HK-2 (cell line): ENCODE measurements at regions not wholly inside any gene's neighbourhood (a gene's known extent, or its start where the extent isn't known, plus 50 kb on each side); places are given as distances from the start of the nearest gene placed in this dataset.

Experiments
- DNase-seq: peaks from one replicate; pipeline ENCODE4 v3.0.0-alpha.2; 2018; ENCODE audit not compliant: unreplicated experiment

DNA sequence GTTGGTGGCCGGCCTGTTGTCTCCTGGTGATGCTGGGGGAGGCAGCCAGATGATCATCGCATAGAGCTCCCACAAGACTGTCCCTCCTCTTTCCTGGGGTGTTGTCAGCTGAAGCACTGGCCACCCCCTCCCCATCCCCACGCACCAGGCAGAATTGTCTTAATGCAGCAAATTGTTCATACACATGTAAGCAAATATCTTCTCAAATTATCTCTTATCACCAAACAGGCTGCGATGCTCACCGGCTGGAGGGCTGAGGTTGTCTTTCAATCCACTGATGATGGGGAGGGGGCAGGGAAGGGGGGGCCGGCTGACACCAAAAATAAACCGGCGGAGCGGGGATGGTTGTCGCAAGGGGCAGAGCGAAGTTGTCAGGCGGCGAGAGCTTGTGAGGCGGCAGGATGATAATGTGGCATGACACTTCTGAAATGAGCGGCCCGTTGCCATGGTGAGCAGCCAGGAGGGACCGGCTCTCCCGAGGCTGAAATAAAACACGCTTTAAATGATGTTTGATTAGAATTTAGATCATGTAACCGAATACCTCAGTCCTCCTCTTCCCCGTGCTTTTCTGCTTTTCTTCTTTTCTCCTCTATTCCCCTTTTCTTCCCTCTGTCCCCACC lies 59.8 kb downstream of the MRM1 start:
- no peak for DNase-seq

DNA sequence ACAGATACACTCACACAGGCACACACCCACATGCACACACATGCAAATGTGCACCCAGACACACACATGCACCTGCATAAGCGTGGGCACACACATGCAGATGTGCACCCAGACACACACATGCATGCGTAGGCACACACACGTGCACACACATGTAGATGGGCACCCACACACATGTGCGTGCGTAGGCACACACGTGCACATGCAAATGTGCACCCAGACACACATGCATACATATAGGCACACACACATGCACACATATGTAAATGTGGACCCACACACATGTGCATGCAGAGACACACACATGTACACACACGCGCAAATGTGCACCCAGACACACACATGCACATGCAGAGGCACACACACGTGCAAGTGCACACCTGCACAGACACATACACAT lies 60.3 kb downstream of the MRM1 start:
- no peak for DNase-seq

DNA sequence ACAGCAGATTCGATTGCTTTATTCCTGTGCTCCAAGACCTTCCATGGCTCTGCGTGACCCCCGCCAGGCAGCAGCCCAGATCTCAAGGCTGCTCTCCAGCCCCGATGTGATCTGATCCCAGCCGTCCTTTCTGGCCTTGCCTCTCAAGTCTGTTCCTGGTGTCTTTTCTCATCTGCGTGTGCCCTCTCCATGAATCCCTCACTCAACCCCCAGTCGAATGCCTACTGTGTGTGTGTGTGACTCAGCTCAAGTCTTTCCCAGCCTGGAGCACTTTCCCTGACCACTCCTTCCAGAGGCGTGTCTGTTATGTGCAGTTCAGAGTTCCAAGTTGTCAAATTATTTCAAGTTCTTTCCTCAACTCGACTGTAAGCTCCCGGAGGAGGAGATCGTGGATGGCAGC lies 64.0 kb downstream of the MRM1 start:
- no peak for DNase-seq

DNA sequence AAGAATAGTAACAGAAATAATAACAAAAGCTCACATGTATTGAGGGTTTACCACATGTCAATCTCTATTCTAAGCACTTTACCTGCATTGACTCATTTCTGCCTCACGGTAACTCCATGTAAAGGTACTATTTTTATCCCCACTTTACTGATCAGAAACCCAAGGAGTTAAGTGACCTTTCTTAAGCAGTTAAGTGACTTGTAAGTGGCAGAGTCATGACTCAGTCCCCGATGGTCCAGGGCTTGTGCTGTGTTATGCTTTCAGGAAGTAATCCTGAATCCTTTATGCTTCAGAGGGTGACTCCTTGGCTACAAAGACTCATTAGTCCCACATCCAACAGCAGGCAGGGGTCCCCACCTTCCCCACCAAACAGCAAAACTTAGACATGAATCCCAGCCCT lies 66.5 kb downstream of the MRM1 start:
- DNase-seq = no peak

DNA sequence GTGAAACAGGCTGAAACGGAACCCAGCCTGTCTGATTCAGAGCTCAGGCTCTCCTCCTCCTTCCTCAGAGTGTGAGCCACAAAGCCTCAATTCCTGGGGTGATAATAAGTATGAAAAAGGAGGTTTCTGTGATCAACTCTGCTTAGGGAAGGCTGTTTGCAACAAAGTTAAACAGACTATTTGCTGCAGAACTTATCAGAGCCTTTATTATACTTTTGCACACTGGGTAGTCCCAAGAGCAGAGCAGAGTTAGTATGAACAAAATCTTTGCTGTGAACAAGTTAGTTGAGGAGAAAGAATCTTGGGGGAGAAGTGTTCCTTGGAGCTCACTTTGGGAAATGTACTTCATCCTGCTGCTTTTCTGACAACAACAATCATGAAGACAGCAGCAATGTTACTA lies 67.4 kb downstream of the MRM1 start:
- DNase-seq = no peak

DNA sequence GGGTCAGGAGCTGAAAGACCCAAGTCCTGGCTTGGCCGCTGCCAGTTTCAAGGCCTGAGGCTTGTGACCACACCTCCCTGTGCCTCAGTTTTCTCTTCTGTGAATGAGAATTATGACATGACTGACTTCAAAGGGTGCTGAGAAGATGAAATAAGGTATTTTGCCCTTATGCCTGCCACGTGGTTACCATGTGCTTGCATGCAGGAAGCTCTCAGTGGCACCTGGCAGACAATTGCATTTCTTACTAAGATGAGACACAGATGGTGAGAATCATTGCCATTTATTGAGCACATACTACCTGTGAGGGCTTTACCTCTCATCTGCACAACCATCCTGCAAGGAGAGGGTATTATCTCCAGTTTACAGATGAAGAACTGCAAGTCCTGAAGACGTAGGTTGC lies 69.8 kb downstream of the MRM1 start:
- DNase-seq = no peak

DNA sequence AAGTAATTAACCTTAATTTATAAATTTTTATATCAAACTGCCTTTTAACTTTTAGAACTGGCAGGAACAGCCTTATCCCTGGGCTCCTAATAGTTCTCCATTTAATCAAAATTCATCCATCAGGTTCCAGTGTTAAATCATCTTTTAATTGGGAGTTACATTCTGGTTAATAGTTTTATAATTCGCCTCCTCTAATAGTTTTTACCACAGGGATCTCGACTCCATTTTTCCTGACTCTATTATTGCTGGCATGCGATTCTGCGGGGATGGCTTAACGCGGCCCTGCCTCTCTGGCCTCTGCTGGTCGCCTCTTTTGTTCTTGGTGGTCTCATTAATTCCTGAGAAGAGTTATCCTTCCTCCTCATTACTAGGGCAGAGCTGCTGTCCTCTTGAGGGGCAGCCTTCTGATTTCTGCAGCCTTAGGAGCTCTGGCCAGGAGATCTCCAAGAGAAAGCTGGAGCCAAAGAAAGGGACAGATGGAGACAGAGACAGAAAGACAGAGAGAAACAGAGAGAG lies 71.1 kb downstream of the MRM1 start:
- DNase-seq = no peak

DNA sequence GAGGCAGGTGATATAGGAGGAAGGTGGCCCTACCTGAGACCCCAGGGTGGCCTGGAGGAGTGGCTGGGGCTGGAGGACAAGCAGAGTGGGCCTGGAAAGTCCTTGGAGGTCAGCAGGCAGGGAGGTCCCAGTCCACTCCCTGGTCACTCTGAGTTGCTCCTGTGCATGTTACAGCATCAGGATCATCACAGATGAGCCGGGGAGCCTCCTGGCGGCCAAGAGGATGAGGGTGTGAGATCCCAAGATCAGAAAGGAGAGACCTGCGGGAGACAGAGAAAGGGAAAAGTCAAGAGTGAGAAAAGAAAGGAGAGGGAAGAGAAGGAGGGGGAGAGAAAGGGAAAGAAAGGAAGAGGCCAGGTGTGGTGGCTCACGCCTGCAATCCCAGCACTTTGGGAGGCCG lies 71.7 kb downstream of the MRM1 start:
- no peak for DNase-seq

DNA sequence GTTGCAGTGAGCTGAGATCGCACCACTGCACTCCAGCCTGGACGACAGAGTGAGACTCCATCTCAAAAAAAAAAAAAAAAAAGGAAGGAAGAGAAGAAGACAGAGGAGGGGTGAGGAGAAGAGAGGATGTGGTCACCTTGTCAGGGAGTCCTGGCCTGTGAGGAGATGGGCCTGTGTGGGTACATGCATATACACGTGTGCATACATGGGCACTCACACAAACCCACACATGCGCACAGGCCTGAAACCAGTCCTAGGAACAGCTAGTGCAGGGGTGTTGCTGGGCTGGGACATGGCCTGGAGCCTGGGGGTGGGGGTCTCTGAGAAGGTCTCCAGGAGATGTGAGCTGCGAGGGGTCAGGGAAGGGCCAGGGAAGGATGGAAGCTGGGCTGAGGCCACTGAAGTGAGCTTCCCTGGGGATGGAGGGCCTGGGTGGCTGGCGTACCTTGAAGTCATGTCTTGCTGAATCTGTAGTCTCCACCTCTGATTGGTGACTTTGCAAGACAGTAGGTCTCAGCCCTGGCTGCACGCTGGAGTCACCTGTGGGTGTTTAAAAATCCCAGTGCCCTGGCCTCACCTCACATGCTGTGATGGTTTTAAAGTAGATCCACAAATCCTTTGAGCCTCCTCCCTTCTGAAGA lies 72.4 kb downstream of the MRM1 start:
- DNase-seq = no peak

DNA sequence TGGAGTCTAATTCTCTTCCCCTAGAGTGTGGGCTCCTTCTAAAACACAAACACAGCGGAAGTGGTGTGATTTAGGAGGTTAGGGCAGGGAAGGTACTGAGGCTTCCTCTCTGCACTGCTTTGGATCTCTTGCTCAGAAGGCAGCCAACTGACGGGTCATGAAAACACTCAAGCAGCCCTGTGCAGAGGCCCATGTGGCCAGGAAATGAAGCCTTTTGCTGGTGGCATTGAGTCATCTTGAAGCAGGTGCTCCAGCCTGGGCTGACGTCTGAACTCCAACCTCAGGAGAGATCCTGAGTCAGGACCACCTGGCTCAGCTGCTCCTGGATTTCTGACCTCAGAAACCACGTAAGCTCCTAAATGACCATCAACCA lies 72.9 kb downstream of the MRM1 start:
- no peak for DNase-seq

DNA sequence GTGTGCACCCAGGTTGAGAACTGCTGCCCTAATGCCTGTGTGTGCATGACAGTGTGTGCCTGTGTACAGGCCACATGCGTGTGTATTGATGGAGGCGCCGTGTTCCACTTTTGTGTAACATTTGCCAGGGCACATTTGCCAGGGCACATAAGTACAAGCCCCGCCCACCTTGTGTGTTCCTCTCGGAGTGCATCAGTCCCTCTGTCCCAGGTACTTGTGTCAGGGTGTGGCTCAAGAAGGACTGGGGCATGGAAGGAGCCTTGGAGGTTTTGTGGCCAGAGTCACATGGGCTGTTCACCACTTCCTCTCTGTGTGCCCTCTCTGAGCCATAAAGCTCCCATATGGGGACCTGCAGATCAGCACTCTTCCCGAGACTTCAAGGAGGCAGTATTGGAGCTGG lies 73.9 kb downstream of the MRM1 start:
- DNase-seq = no peak

DNA sequence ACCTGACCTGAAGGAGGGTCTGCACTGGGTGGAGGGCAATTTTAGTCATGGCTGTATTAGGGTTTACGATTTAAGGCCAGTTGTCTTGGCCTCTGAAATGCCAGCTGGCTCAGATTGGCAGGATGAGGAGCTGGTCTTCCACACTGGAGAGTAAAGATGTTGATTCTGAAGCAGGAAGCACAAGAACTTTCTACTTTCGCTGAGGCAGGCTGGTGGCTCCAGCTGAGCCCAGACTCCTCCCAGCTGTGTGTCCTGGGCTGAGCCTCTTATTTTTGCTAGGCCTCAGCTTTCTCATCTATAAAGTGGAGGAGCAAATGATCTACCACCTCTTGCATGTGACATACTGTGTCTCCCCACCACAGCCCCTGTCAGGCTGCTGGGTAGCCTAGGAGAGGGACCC lies 74.4 kb downstream of the MRM1 start:
- no peak for DNase-seq

DNA sequence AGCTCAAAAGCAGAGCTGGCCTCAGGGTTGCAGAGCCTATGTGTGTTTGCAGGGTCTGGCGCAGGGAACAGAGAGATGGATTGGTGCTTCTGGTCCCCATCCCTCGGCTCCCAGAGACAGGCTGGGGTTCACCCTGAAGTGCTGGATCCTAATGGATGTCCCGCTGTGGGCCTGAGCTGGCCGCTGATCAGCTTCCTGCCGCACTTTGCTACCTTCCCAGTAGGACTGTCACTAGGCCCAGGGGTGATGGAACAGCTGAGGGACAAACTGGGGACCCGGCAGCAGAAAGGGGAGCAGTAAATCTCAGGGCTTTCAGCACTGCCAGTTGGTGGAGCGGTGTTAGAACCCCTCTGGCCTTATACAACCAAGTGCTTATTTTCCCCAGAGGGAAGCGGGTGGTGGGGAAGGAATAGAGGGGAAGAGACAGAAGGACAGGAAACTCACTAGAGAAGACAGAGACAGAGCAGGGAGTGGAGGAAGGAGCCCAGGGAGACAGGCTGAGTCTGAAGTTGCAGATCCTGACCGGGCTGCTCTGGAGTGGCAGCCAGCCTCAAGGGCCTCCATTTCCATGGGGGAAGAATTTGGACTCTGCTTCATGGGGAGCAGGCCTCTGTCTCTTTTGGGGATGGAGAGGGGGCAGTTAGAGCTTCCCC lies 78.6 kb downstream of the MRM1 start:
- no peak for DNase-seq

DNA sequence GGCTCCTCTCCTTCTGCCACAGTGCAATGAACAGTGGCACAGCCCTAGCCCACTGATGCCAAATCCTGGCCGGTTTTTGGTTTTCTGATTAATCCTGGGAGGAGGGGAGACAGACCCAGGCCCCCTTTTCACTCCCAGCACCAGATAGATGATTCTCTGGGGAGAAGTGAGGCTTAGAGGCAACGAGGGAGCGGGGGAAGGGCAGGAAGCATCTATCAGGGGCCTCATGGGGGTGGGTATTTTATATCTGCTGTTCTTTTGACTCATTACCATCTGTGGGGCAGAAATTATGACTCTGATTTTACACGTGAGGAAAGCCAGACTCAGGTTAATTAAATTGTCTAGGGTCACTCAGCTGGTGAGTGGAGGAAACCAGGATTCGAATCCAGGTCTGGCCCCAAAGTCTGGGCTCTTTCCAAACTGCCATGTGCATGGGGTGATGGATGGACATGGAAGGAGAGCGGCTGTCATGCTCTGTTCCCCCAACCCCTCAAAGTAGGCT lies 79.4 kb downstream of the MRM1 start:
- DNase-seq = no peak

DNA sequence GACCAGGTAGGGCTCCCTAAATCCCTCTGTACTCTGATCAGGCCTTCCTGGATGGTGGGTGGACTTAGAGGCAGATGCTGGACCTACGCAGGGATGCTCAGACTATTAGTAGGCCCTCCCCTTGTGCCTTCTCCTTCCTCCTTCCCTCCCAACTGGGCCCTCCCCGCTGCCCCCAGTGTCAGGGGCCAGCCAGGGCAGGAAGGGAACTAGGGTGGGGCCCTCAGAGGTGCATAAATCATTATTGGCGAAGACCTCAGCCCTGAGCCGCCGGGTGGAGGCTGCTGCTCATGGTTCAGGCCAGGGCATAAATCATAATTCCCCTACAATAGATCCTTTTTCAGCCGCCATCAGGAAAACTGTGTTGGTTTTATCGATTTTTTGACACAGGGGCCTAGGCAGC lies 81.4 kb downstream of the MRM1 start:
- DNase-seq = no peak

DNA sequence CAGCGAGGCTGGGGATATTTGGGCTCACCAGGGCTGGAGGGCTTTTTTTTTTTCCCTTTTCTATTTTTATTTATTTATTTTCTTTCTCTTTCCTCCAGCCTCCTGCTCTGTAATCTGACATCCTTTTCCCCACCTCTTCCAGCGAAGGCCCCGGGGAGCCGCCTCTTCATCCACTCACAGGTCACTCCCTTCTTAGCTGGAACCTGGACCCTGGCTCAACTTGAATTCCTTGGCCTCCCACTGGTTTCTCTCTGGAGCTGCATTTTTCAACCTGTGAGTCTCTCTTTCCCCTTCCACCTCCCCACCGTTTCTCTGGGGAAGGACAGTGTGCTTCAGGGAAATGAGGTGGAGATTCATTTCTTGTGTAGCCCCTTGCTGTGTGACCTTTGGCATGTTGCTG lies 82.0 kb downstream of the MRM1 start:
- DNase-seq = no peak

DNA sequence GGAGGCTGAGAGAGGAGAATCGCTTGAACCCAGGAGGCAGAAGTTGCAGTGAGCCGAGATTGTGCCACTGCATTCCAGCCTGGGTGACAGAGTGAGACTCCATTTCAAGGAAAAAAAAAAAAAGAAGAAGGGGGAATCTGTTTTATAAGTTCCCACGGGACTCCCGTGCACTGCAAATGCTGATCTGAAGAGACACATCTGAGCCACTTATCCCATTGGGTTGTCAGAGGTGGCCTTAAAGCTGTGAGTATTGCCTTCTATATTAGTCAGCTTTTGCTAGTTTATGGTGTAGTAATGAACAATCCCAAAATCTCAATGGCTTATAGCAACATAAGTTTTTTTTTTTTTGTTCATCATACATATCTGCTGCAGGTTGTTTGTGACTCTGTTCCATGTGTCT lies 82.8 kb downstream of the MRM1 start:
- DNase-seq = no peak

DNA sequence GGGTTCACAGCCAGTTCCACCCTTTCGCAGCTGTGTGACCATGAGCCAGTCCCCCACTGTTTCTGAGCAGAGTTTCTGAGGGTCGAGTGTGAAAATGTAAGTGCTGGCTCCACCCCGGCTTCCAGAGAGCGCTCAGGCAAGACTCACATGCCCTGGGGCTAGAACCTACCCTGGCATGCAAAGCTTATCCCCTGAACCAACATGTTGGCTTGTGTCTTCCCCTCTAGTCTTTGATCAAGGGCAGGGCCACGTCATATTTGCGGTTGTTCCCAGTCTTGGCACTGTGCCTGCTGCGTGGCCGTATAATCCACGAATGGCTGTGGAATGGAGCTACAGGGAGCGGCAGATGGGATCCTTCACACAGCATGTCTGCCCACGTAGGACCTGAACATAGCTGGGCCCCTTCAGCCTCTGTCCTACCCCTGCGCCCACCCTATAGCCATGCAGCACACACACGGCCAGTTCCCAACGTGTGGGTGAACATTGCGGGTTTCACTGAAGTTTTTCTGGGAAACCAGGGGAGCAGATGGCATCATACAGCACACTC lies 84.8 kb downstream of the MRM1 start:
- DNase-seq = no peak

DNA sequence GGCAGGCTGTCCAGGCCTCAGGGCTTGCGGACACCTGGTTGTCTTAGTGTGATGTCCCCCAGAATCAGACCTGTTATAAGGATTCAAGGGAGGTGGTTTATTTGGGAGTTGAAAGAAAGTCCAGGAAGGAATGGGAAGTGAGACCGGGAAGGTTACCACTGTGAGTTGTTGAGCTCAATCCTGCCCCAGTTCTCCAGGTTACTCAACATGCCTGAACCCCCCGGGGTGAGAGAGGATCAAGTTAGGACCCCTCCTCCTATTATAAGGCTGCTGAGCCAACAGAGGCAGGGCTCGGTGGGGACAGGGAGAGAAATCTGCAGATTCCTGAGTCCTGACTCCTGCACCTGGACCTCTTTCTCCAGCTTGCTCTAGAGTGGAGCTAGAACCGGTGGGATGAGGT lies 86.4 kb downstream of the MRM1 start:
- DNase-seq = no peak

DNA sequence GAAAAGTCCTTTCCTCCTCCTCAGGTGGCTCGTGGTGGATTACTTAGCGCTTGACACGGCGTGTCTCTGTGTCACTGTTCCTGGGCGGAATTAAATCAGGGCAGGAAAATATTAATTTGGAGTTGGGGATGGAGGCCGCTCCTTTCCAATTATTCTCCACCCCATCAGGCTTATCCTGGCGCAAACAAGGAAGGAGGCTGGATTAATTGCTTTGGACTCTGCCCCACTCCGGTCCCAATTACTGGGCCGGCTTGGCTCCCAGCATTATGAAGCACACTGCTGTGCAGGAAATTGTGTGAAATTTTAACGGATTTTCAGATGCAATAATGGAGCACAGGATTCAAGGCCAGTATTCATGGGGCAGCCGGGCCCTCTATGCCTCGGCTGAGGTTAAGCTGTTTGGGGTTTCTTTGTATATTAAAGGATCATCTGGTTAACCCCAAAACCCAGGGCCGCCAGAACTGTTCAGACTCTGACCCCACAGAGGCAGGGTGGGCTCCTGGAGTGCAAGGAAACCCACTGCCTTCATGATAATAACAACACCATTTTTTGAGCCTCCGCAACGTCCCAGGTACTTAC lies 87.8 kb downstream of the MRM1 start:
- no peak for DNase-seq

DNA sequence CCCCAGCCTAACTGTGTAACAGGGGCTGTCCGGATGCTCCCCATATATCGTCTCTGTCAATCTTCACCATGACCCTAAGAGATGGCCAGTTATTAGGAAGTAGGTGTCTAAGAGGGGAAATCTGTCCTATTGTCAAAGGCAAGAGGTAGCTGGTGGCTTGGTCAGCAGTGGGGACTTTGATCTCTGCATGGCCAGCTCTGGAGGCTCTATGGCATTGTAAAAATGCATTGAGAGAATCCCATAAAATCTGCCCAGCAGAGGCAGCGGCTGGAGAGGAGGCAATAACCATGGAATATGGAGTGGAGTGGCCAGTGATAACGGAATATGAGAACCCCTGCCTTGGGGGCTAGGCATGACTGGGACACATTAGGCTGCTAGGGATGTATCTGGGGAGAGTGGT lies 88.8 kb downstream of the MRM1 start:
- no peak for DNase-seq

DNA sequence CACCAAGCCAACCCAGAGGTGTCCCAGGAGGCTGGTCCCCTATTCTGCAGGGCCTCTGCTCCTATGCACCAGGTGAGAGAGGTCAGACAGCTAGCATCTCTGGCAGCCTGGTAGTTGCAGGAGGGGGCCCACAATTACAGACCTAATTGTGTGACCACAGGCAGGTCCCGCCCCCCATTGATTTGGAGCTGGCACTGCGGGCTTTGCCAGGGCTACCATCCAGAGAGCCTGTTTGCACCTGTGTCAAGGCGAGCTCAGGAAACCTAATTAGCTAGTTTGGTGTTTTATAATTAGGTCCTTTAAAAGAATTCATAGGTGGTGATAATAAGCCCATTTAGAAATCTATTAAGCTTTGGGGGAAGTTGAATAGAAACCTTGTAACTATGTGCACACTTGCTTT lies 90.2 kb downstream of the MRM1 start:
- no peak for DNase-seq

DNA sequence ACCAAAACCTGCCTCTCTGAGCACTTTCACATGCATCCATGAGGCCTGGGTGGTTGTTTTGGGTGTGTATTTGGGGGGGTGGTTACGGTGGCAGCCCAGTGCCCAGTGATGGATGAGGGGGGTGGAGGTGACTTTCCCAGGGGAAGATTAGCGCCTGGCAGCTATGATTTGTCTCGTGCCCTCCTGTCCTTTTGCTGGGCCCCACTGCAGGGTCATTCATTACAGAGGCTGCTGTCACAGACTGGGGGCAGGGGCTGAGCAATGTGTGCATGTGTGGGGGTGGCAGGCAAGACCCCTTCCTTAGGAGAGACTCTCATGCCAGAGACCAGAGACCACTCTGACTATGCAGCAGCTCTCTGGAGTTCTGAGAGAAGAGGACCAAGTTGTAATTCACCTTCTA lies 93.7 kb downstream of the MRM1 start:
- no peak for DNase-seq
